ENCODE measurements at regions not wholly inside any gene's neighbourhood (a gene's known extent, or its start where the extent isn't known, plus 50 kb on each side); places are given as distances from the start of the nearest gene placed in this dataset.

- BruUV-seq (replicated peaks), result no TSS peak
- TF ChIP-seq CBFB (IDR thresholded peaks at IDR 0.05; ENCODE audit: low read depth), result no peak
- TF ChIP-seq IKZF2 (IDR thresholded peaks at IDR 0.05), result no peak
- no peak for TF ChIP-seq IKZF1 (conservative IDR thresholded peaks at IDR 0.05)
- no peak for TF ChIP-seq SIN3A (IDR thresholded peaks at IDR 0.05; ENCODE audit: low read depth, low read length)
- TF ChIP-seq EP300 (IDR thresholded peaks at IDR 0.05; ENCODE audit: borderline replicate concordance in 1 of 2, control insufficient read depth in 1 of 2, low read depth in 2 of 2, low read length in 2 of 2), result no peak
- TF ChIP-seq NKRF (conservative IDR thresholded peaks at IDR 0.05), result no peak
- TF ChIP-seq ZNF24 (IDR thresholded peaks at IDR 0.05), result no peak
- no peak for TF ChIP-seq HCFC1 (IDR thresholded peaks at IDR 0.05; ENCODE audit: low read length)
- no peak for TF ChIP-seq RELB (IDR thresholded peaks at IDR 0.05; ENCODE audit: low read depth)
- TF ChIP-seq RBBP5 (conservative IDR thresholded peaks at IDR 0.05), result no peak
- no peak for TF ChIP-seq BCL3 (IDR thresholded peaks at IDR 0.05; ENCODE audit: borderline replicate concordance, insufficient read depth, low read depth, low read length, poor library complexity, severe bottlenecking)
- TF ChIP-seq BRCA1 (IDR thresholded peaks at IDR 0.05; ENCODE audit: low read depth, low read length), result no peak
- no peak for TF ChIP-seq MEF2A (IDR thresholded peaks at IDR 0.05; ENCODE audit: insufficient read depth, low read depth, low read length)
- TF ChIP-seq JUNB (IDR thresholded peaks at IDR 0.05), result no peak
- no peak for TF ChIP-seq FOXM1 (IDR thresholded peaks at IDR 0.05; ENCODE audit: low read depth, low read length)
- TF ChIP-seq PRDM15 (CRISPR knock-in tag; IDR thresholded peaks at IDR 0.05), result no peak
- TF ChIP-seq WRNIP1 (IDR thresholded peaks at IDR 0.05; ENCODE audit: borderline replicate concordance, low read depth, low read length), result no peak
- no peak for TF ChIP-seq SREBF2 (IDR thresholded peaks at IDR 0.05; ENCODE audit: low read length)
- CTCF ChIA-PET, result no interaction called here
Measured at GRCh38 chr3:148146241-148146640, 551.5 kb upstream of the AGTR1 start.

More at GRCh38 chr3:148146241-148146640, 551.5 kb upstream of the AGTR1 start:
- ChIA-PET SMC1A (ENCODE audit: uncharacterized antibody, unreplicated experiment) (no interaction called here), RAD21 (ENCODE audit: unreplicated experiment) (no interaction called here), POLR2A (no interaction called here)
- H3K9me3 ChIP-seq (replicated peaks; ENCODE audit: control insufficient read depth, insufficient read depth, low read length), result no peaks in the 10 kb centered on the region
- H3K4me2 ChIP-seq (ENCODE audit: control insufficient read depth, insufficient read depth), result no peak overlapping the region
- H3K27ac ChIP-seq (ENCODE audit: control insufficient read depth, insufficient read depth), result no peak overlapping the region
- no peaks in the 10 kb centered on the region for H4K20me1 ChIP-seq (ENCODE audit: control insufficient read depth, insufficient read depth)
- H3K9ac ChIP-seq (ENCODE audit: control insufficient read depth, insufficient read depth, low read length), result no peak overlapping the region
- in situ Hi-C loops (cut with MboI), result no loop called here
- no peak for ATAC-seq
- no peaks in the 10 kb centered on the region for H3K36me3 ChIP-seq (ENCODE audit: control insufficient read depth in 2 of 2, insufficient read depth in 2 of 2, low read length in 1 of 2)
- H3K79me2 ChIP-seq (ENCODE audit: control insufficient read depth, insufficient read depth, low read length), result no peaks in the 10 kb centered on the region
- no peaks in the 10 kb centered on the region for H3K27me3 ChIP-seq (replicated peaks in 1 of 2; ENCODE audit: control insufficient read depth in 2 of 2, insufficient read depth in 2 of 2, low read length in 1 of 2)
- 2% methylated on average over 2 of the region's 2 CpGs for WGBS (ENCODE audit: insufficient coverage, insufficient replicate concordance, low lambda C conversion rate, missing lambda C conversion rate)
- no peak for FAIRE-seq
- H3K4me1 ChIP-seq (ENCODE audit: control insufficient read depth, insufficient read depth, low read length), result no peaks in the 10 kb centered on the region
- H3K4me3 ChIP-seq, result no peak overlapping the region
- intact Hi-C loops (cut with micrococcal nuclease; ENCODE audit: unreplicated experiment), result no loop called here
- H2AFZ ChIP-seq (ENCODE audit: control insufficient read depth, low read depth, low read length), result no peak overlapping the region
- DNase-seq (ENCODE audit: low read depth, low spot score), result no peak
